ENCODE measurements at regions not wholly inside any gene's neighbourhood (a gene's known extent, or its start where the extent isn't known, plus 50 kb on each side); places are given as distances from the start of the nearest gene placed in this dataset.
"Not testable (repeated sequence)": the region's sequence is repeated elsewhere in the genome, so short reads cannot be mapped to it uniquely, and the experiment has no call there.

DNA sequence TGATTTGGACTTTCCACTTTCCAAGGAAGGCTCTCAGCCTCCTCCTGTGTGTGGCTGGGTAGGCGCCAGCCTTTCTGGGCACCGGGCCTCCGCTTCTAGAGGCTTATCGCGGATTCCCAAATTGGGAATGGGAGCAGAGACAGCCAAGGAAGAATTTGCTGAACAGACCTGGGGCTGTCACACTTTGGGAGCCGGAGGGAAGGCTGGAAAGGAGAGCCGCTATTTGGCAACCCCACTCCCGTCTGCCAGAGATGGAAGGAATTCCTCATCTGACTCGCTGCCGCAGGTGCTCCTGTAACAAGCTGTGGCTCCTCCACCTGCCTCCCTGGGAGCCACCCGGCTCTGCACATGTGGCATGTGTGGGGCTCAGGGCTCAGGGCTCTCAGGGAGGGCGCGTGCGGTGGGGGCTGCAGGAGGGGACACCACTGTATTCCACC, 50.8 kb upstream of the ECHDC3 start:
- no peak for DNase-seq (ENCODE audit: low spot score)

- DNase-seq (ENCODE audit: low spot score) = no peak
These were observed 52.0 kb upstream of the ECHDC3 start for GRCh38 chr10:11689945-11690736.

- DNase-seq (ENCODE audit: low spot score) = not testable (repeated sequence)
These were observed 53.8 kb upstream of the ECHDC3 start for GRCh38 chr10:11688448-11688795.

DNA sequence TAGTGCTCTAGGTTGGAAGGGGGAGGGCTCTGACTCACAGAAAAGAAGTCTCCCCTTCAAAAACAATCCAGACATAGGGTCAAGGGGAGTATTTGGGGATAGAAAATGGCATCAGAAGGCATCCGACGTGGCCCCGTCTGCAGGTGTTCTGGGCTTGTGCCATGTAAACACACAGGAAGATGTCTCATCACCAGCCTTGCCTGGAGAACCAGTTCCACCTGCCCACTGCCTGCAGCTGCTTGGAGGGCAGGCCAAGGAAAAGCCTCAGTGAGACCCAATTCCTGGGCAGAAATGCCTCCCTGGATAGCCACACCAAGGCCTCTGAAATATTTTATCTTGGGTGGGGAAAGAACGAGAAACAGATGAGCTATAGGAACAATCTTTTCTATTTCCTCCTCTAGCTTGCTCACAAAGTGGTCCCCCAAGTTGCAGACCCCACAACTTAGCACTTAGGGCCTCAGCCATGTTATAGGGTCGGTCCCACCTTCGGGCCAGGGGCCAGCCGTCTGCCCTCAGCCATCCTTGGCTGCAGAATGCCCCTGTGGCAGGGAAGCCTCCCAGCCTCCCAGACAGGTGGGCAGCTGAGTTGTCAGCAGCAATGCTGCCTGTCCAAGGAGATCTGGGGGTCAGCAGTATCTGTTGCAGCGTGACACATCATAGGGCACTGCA, 54.3 kb upstream of the ECHDC3 start:
- no peak for DNase-seq (ENCODE audit: low spot score)

- DNase-seq (ENCODE audit: low spot score) = peak; percentile 70
These were observed 54.8 kb upstream of the ECHDC3 start for GRCh38 chr10:11687357-11687771.

DNA sequence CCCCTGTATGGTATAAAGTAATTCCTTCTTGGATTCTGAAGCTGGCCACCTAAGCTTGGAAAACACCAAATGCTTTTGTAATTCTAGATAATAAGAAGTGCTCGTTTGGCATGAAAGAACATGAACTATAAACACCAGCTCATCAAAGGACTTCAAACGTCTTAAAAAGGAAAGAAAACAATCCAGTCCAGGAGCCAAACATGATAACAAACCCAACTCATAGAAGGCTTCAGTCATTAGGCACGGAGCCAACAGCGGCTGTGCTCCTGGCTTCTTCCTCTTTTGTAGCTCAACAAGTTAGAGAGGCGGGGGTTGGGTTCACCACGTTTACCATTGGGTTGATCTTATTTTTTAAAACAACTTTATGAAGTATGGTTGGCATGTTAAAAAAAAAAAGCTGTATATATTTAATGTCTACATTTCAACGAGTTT, 56.4 kb upstream of the ECHDC3 start:
- DNase-seq (ENCODE audit: low spot score) = peak; percentile 62

GRCh38 chr10:11684717-11685645, 57.2 kb upstream of the ECHDC3 start:
- peak; percentile 89 for DNase-seq (ENCODE audit: low spot score)

- DNase-seq (ENCODE audit: low spot score) = not testable (repeated sequence)
These were observed 57.9 kb upstream of the ECHDC3 start for GRCh38 chr10:11684341-11684716.

DNA sequence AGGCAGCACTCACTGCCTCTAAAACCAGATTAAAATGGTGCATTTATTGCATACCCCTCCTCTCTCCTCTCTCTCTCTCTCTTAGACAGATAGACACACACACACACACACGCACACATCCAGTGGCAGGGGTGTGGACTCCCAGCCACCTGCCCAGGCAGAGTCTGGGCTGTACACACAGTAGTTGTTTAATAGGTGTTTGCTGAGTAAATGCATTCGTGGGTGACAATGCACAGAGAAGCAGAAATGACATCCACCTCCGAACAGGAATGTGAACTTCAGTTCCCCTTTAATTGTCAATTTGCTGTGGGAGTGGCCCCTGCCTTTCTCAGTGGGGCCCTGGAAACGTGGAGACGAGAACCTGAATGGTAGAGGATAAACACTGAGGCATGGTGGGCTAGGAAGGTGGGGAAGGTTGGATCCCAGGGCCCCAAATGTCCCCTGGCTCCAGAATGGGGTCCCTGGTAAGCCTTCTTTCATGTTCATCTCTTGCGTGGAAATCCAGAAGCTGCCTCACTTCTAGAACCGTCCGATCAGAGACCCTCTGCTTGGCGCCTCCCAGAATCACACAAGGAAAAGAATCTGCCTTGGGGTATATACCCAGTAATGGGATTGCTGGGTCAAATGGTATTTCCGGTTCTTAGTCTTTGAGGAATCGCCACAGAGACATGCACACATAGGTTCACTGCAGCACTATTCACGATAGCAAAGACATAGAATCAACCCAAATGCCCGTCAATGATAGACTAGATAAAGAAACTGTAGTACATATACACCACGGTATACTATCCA, 58.5 kb upstream of the ECHDC3 start:
- DNase-seq (ENCODE audit: low spot score) = peak; percentile 29

GRCh38 chr10:11682851-11683250, 59.3 kb upstream of the ECHDC3 start:
- peak; percentile 16 for DNase-seq (ENCODE audit: low spot score)

GRCh38 chr10:11682267-11682683, 59.9 kb upstream of the ECHDC3 start:
- no peak for DNase-seq (ENCODE audit: low spot score)

GRCh38 chr10:11680496-11680895, 61.7 kb upstream of the ECHDC3 start:
- DNase-seq (ENCODE audit: low spot score) = no peak

GRCh38 chr10:11679946-11680345, 62.2 kb upstream of the ECHDC3 start:
- DNase-seq (ENCODE audit: low spot score) = no peak

DNA sequence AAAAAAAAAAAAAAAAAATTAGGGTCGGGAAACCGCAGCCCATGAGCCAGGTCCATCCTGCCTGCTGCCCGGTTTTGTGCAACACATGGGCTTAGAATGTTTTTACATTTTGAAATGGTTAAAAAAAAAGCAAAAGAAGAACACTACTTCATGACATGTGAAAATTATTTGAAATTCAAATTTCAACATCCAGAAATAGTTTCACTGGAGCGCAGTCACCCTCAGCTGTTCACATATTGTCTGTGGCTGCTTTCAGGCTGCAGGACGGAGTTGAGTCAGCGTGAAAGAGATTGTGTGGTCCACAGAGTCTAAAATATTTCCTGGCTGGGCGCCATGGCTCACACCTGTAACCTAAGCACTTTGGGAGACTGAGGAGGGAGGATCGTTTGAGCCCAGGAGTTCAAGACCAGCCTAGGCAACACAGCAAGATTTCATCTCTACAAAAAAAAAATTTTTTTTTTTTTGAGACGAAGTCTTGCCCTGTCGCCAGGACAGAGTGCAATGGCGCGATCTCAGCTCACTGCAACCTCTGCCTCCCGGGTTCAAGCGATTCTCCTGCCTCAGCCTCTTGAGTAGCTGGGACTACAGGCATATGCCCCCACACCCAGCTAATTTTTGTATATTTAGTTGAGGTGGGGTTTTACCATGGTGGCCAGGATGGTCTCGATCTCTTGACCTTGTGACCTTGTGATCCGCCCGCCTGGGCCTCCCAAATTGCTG, 63.9 kb upstream of the ECHDC3 start:
- DNase-seq (ENCODE audit: low spot score) = no peak

DNA sequence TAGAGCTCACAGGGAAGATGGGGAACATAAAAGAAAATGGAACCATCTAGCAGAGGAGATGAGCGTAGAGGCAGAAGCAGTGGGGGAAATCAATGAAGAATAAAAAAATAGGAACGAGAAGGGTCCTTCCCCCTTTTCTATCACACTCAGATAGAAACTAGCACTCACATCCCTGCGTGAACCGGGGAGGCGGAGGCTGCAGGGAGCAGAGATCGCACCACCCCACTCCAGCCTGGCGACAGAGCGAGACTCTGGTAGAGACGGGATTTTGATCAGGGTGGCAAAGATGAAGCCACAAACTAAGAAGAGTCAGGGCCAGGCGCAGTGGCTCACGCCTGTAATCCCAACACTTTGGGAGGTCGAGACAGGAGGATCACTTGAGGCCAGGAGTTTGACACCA, 64.7 kb upstream of the ECHDC3 start:
- DNase-seq (ENCODE audit: low spot score) = no peak

GRCh38 chr10:11673346-11674280, 62.2 kb upstream of the USP6NL start:
- no peak for DNase-seq (ENCODE audit: low spot score)

DNA sequence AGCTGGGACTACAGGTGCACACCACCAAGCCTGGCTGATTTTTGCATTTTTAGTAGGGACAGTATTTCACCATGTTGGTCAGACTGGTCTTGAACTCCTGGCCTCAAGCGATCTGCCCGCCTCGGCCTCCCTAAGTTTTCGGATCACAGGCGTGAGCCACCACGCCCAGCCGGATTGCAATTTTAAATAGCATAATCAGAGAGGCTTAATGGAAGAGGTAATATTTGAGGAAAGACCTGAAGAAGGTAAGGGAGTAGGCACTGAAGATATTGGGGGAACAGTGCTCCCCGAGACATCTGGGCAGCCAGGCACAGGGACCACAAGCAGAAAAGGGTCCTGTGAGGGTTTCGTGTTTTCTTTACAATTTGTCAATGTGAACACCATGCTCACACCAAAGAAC, 61.4 kb upstream of the USP6NL start:
- no peak for DNase-seq (ENCODE audit: low spot score)

GRCh38 chr10:11670381-11670780, 58.9 kb upstream of the USP6NL start:
- DNase-seq (ENCODE audit: low spot score) = no peak

GRCh38 chr10:11668847-11669610, 57.6 kb upstream of the USP6NL start:
- DNase-seq (ENCODE audit: low spot score) = no peak
